ENCODE measurements at regions not wholly inside any gene's neighbourhood (a gene's known extent, or its start where the extent isn't known, plus 50 kb on each side); places are given as distances from the start of the nearest gene placed in this dataset.

GRCh38 chr9:31144614-31145013, 1239.8 kb upstream of the ACO1 start:
- Mint-ChIP-seq H3K27ac (no peak overlapping the region), H3K36me3 (ENCODE audit: low read depth) (no peaks in the 10 kb centered on the region), H3K4me1 (peaks cover 13% of the 10 kb centered on the region), H3K9me3 (no peaks in the 10 kb centered on the region), H3K27me3 (ENCODE audit: low read depth) (no peaks in the 10 kb centered on the region), H3K4me3 (no peak overlapping the region)
- no peak for TF ChIP-seq CTCF (IDR thresholded peaks at IDR 0.05; ENCODE audit: unreplicated experiment in 3 of 3)

- H3K4me1 Mint-ChIP-seq: peaks cover 17% of the 10 kb centered on the region
- TF ChIP-seq CTCF (IDR thresholded peaks at IDR 0.05; ENCODE audit: unreplicated experiment in 3 of 3): no peak
- H3K36me3 Mint-ChIP-seq (ENCODE audit: low read depth): no peaks in the 10 kb centered on the region
- H3K27me3 Mint-ChIP-seq (ENCODE audit: low read depth): no peaks in the 10 kb centered on the region
- H3K4me3 Mint-ChIP-seq: no peak overlapping the region
- H3K27ac Mint-ChIP-seq: no peak overlapping the region
- H3K9me3 Mint-ChIP-seq: no peaks in the 10 kb centered on the region
Observed at GRCh38 chr9:31146485-31147166, 1237.8 kb upstream of the ACO1 start.

- Mint-ChIP-seq H3K4me3 (no peak overlapping the region), H3K9me3 (peaks cover 7% of the 10 kb centered on the region), H3K36me3 (ENCODE audit: low read depth) (no peaks in the 10 kb centered on the region), H3K27me3 (ENCODE audit: low read depth) (no peaks in the 10 kb centered on the region), H3K27ac (no peak overlapping the region), H3K4me1 (peaks cover 14% of the 10 kb centered on the region)
- no peak for TF ChIP-seq CTCF (IDR thresholded peaks at IDR 0.05; ENCODE audit: unreplicated experiment in 3 of 3)
Observed at GRCh38 chr9:31153250-31153840, 1231.1 kb upstream of the ACO1 start.

- H3K4me1 Mint-ChIP-seq: no peaks in the 10 kb centered on the region
- TF ChIP-seq CTCF (IDR thresholded peaks at IDR 0.05; ENCODE audit: unreplicated experiment in 3 of 3): no peak
- H3K9me3 Mint-ChIP-seq: no peaks in the 10 kb centered on the region
- H3K27me3 Mint-ChIP-seq (ENCODE audit: low read depth): peaks cover 4% of the 10 kb centered on the region
- no peak overlapping the region for H3K27ac Mint-ChIP-seq
- no peak overlapping the region for H3K4me3 Mint-ChIP-seq
- no peaks in the 10 kb centered on the region for H3K36me3 Mint-ChIP-seq (ENCODE audit: low read depth)
Observed at GRCh38 chr9:31166516-31166915, 1217.9 kb upstream of the ACO1 start.

GRCh38 chr9:31168161-31168560, 1216.3 kb upstream of the ACO1 start:
- no peak overlapping the region for H3K27ac Mint-ChIP-seq
- H3K4me1 Mint-ChIP-seq: no peaks in the 10 kb centered on the region
- no peaks in the 10 kb centered on the region for H3K9me3 Mint-ChIP-seq
- H3K27me3 Mint-ChIP-seq (ENCODE audit: low read depth): peaks cover 4% of the 10 kb centered on the region
- no peak overlapping the region for H3K4me3 Mint-ChIP-seq
- no peak for TF ChIP-seq CTCF (IDR thresholded peaks at IDR 0.05; ENCODE audit: unreplicated experiment in 3 of 3)
- H3K36me3 Mint-ChIP-seq (ENCODE audit: low read depth): no peaks in the 10 kb centered on the region

- no peak for TF ChIP-seq CTCF (IDR thresholded peaks at IDR 0.05; ENCODE audit: unreplicated experiment in 3 of 3)
- Mint-ChIP-seq H3K27ac (no peak overlapping the region), H3K9me3 (no peaks in the 10 kb centered on the region), H3K4me1 (no peaks in the 10 kb centered on the region), H3K4me3 (no peak overlapping the region), H3K36me3 (ENCODE audit: low read depth) (no peaks in the 10 kb centered on the region), H3K27me3 (ENCODE audit: low read depth) (no peaks in the 10 kb centered on the region)
Observed at GRCh38 chr9:31174681-31175080, 1209.8 kb upstream of the ACO1 start.
